ENCODE measurements at regions not wholly inside any gene's neighbourhood (a gene's known extent, or its start where the extent isn't known, plus 50 kb on each side); places are given as distances from the start of the nearest gene placed in this dataset.

DNA sequence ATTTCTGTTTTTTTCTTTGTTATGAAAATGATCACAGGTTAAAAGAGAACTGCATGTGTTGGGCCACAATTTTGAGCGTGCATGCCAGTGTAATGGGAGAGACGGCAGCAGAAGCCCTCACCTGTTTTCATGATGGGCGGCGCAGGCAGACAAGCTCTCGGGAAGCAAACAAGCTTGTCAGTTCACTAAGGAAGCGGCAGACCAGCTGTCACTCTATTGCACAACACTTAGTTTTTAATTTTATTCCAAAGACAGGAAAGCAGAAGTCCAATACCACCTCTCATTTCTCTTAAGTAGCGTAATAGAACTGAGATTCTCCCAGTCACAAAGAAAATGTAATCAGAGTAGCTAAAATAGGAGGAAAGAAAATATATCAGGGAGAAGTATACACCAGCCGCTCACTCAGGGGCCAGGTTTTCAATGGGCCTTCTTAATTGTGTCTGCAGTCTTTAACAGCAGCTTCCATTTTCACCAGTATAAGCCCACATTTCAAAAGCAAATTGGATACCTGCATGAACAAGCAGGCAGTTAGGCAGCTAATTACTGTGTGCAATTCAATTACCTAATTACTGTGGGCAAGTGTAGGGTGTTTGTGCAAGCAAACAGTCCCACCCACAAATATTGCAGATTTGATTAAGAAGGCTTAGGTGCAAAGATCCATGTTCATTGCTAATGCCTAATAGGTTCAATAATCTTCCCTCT, 711.4 kb downstream of the DIAPH3 start:
- no peaks in the 10 kb centered on the region for H3K27me3 ChIP-seq (ENCODE audit: control insufficient read depth in 2 of 2, insufficient read depth in 2 of 2, low read length in 2 of 2)
- H3K36me3 ChIP-seq (ENCODE audit: control insufficient read depth in 2 of 3, insufficient read depth in 3 of 3, low read length in 3 of 3) = no peaks in the 10 kb centered on the region
- Mint-ChIP-seq H3K27me3 (peaks cover 4 to 13% (median 8%) of the 10 kb centered on the region in 5 donors), H3K4me3 (no peak overlapping the region), H3K27ac (no peak overlapping the region), H3K9me3 (peaks cover 0 to 3% (median 0%) of the 10 kb centered on the region in 11 donors), H3K36me3 (no peaks in the 10 kb centered on the region), H3K4me1 (peaks cover 0 to 8% (median 0%) of the 10 kb centered on the region in 7 donors)
- ATAC-seq = peak; percentile 31
- H3K9me3 ChIP-seq (ENCODE audit: control insufficient read depth in 2 of 3, low read length in 3 of 3) = no peaks in the 10 kb centered on the region
- H3K4me1 ChIP-seq (ENCODE audit: control insufficient read depth in 2 of 2, insufficient read depth in 2 of 2, low read length in 2 of 2) = no peaks in the 10 kb centered on the region
- intact Hi-C loops (cut with micrococcal nuclease) = no loop called here
- POLR2A ChIA-PET = no interaction called here
- H3K4me3 ChIP-seq (ENCODE audit: low read length) = no peak overlapping the region
- H3K27ac ChIP-seq (ENCODE audit: low read depth, low read length) = no peak overlapping the region
- CTCF ChIA-PET = no interaction called here
- DNase-seq = no peak

DNA sequence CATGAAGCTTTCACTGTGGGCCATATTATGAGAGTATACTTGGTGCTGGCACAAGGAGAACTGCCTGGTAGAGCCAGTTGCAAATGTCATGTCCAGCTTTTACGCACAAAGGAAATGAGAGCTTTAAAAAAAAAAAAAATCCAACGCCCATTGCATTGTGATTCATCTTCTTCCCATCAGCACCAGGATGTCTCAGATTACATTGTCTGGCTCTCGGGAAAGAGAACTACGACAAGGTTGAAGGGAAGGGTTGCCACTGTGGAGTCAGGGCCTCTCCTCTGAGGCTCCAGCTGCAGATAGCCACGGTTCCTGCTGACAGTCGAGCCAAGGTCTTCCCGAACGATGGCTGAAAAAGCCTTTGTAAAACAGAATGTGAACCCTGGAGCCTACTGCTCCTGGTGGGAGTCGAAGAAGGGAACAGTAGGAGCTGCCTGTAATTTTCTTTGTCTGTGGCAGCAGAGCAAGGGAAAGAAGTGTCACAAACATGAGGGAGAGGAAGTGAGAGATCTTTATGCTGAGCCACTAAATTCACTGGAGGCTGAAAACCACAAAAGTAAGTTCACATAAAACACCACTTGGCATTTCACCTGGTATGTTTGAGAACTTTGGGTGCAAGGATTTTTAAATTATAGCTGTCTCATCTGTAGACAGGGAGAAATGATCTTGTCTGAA, 704.7 kb downstream of the DIAPH3 start:
- POLR2A ChIA-PET = no interaction called here

DNA sequence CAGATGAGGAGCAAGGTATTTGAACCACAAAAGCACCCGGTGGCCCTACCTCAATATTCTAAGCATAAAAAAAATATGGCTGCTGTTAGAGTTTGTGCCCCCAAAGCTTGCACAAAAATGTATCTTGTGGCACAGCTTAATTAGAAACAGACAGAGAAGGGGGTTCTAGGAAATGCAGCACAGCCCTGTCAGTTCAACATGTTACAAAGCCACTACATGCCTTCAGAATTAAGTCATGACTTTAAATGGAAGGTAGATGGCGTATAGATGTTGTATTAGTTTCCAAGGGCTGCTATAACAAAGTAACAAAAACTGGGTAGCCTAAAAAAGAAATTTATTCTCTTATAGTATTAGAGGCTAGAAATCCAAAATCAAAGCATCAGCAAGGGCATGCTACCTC, 703.8 kb downstream of the DIAPH3 start:
- DNase-seq (no peak), ATAC-seq (no peak)
- Mint-ChIP-seq H3K27me3 (peaks cover 0 to 19% (median 6%) of the 10 kb centered on the region in 5 donors), H3K9me3 (peaks cover 0 to 5% (median 0%) of the 10 kb centered on the region in 11 donors), H3K36me3 (no peaks in the 10 kb centered on the region), H3K27ac (no peak overlapping the region), H3K4me1 (peaks cover 0 to 7% (median 4%) of the 10 kb centered on the region in 7 donors), H3K4me3 (no peak overlapping the region)
- POLR2A ChIA-PET = no interaction called here
- intact Hi-C loops (cut with micrococcal nuclease) = no loop called here
- no peak overlapping the region for H3K27ac ChIP-seq (ENCODE audit: low read depth, low read length)
- no peaks in the 10 kb centered on the region for H3K27me3 ChIP-seq (ENCODE audit: control insufficient read depth in 2 of 2, insufficient read depth in 2 of 2, low read length in 2 of 2)
- CTCF ChIA-PET = no interaction called here
- H3K4me3 ChIP-seq (ENCODE audit: low read length) = no peak overlapping the region
- H3K4me1 ChIP-seq (ENCODE audit: control insufficient read depth in 2 of 2, insufficient read depth in 2 of 2, low read length in 2 of 2) = no peaks in the 10 kb centered on the region
- H3K36me3 ChIP-seq (ENCODE audit: control insufficient read depth in 2 of 3, insufficient read depth in 3 of 3, low read length in 3 of 3) = no peaks in the 10 kb centered on the region
- no peaks in the 10 kb centered on the region for H3K9me3 ChIP-seq (ENCODE audit: control insufficient read depth in 2 of 3, low read length in 3 of 3)

More for the DNA sequence above, 704.7 kb downstream of the DIAPH3 start:
- peaks cover 0 to 7% (median 4%) of the 10 kb centered on the region in 7 donors for H3K4me1 Mint-ChIP-seq
- Histone ChIP-seq H3K4me1 (ENCODE audit: control insufficient read depth in 2 of 2, insufficient read depth in 2 of 2, low read length in 2 of 2) (no peaks in the 10 kb centered on the region), H3K27me3 (ENCODE audit: control insufficient read depth in 2 of 2, insufficient read depth in 2 of 2, low read length in 2 of 2) (no peaks in the 10 kb centered on the region), H3K36me3 (ENCODE audit: control insufficient read depth in 2 of 3, insufficient read depth in 3 of 3, low read length in 3 of 3) (no peaks in the 10 kb centered on the region), H3K9me3 (ENCODE audit: control insufficient read depth in 2 of 3, low read length in 3 of 3) (no peaks in the 10 kb centered on the region), H3K4me3 (ENCODE audit: low read length) (no peak overlapping the region), H3K27ac (ENCODE audit: low read depth, low read length) (no peak overlapping the region)
- intact Hi-C loops (cut with micrococcal nuclease) = no loop called here
- H3K27me3 Mint-ChIP-seq = peaks cover 0 to 12% (median 0%) of the 10 kb centered on the region in 5 donors
- H3K27ac Mint-ChIP-seq = no peak overlapping the region
- H3K9me3 Mint-ChIP-seq = no peaks in the 10 kb centered on the region
- no peaks in the 10 kb centered on the region for H3K36me3 Mint-ChIP-seq
- H3K4me3 Mint-ChIP-seq = peak overlapping the region in 1 of 10 donors; percentile 29
- DNase-seq (no peak), ATAC-seq (no peak)
- CTCF ChIA-PET = interaction anchor here (0.6 kb wide), 1 partner anchor 20 kb away, joined by 4 read pairs; no protein-coding TSS in a partner anchor

DNA sequence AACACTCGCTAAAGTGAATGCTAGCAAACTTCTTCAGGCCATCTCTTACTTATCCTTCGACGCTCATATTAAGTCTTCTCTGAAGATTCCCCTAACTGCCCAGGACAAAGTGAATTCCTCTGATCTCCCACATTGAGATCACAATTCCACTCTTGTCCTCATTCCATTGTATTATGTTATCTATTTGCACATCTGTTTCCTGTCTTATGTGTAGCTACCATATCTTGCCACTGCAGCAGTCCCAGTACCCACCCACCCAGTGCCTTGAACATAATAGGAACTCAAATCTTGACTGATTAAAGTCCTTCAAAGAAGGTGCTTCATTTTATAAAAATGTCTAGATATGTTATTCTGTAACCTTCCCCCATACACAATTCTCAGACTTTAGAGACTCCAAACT, 702.3 kb downstream of the DIAPH3 start:
- Histone ChIP-seq H3K27ac (ENCODE audit: low read depth, low read length) (no peak overlapping the region), H3K36me3 (ENCODE audit: control insufficient read depth in 2 of 3, insufficient read depth in 3 of 3, low read length in 3 of 3) (no peaks in the 10 kb centered on the region), H3K4me1 (ENCODE audit: control insufficient read depth in 2 of 2, insufficient read depth in 2 of 2, low read length in 2 of 2) (no peaks in the 10 kb centered on the region), H3K27me3 (ENCODE audit: control insufficient read depth in 2 of 2, insufficient read depth in 2 of 2, low read length in 2 of 2) (no peaks in the 10 kb centered on the region), H3K9me3 (ENCODE audit: control insufficient read depth in 2 of 3, low read length in 3 of 3) (no peaks in the 10 kb centered on the region), H3K4me3 (ENCODE audit: low read length) (no peak overlapping the region)
- Mint-ChIP-seq H3K4me1 (peaks cover 0 to 7% (median 4%) of the 10 kb centered on the region in 7 donors), H3K27me3 (peaks cover 0 to 23% (median 6%) of the 10 kb centered on the region in 5 donors), H3K4me3 (no peak overlapping the region), H3K27ac (no peak overlapping the region), H3K9me3 (peaks cover 0 to 5% (median 0%) of the 10 kb centered on the region in 11 donors), H3K36me3 (no peaks in the 10 kb centered on the region)
- DNase-seq = no peak
- ChIA-PET CTCF (no interaction called here), POLR2A (no interaction called here)
- ATAC-seq = no peak
- intact Hi-C loops (cut with micrococcal nuclease) = no loop called here

GRCh38 chr13:59463023-59463422, 700.7 kb downstream of the DIAPH3 start:
- Histone ChIP-seq H3K27me3 (ENCODE audit: control insufficient read depth in 2 of 2, insufficient read depth in 2 of 2, low read length in 2 of 2) (no peaks in the 10 kb centered on the region), H3K27ac (ENCODE audit: low read depth, low read length) (no peak overlapping the region), H3K4me3 (ENCODE audit: low read length) (no peak overlapping the region), H3K36me3 (ENCODE audit: control insufficient read depth in 2 of 3, insufficient read depth in 3 of 3, low read length in 3 of 3) (no peaks in the 10 kb centered on the region), H3K9me3 (ENCODE audit: control insufficient read depth in 2 of 3, low read length in 3 of 3) (no peaks in the 10 kb centered on the region), H3K4me1 (ENCODE audit: control insufficient read depth in 2 of 2, insufficient read depth in 2 of 2, low read length in 2 of 2) (no peaks in the 10 kb centered on the region)
- Mint-ChIP-seq H3K27ac (no peak overlapping the region), H3K36me3 (no peaks in the 10 kb centered on the region), H3K4me3 (no peak overlapping the region), H3K4me1 (peaks cover 0 to 7% (median 4%) of the 10 kb centered on the region in 7 donors), H3K9me3 (peaks cover 0 to 5% (median 0%) of the 10 kb centered on the region in 11 donors), H3K27me3 (peaks cover 0 to 23% (median 6%) of the 10 kb centered on the region in 5 donors)
- no peak for DNase-seq
- POLR2A ChIA-PET = no interaction called here
- CTCF ChIA-PET = no interaction called here
- intact Hi-C loops (cut with micrococcal nuclease) = no loop called here
- no peak for ATAC-seq

GRCh38 chr13:59464926-59465325, 698.8 kb downstream of the DIAPH3 start:
- intact Hi-C loops (cut with micrococcal nuclease) = no loop called here
- ChIA-PET CTCF (no interaction called here), POLR2A (no interaction called here)
- peaks cover 4 to 23% (median 12%) of the 10 kb centered on the region in 5 donors for H3K27me3 Mint-ChIP-seq
- ATAC-seq (no peak), DNase-seq (no peak)
- peaks cover 0 to 15% (median 8%) of the 10 kb centered on the region in 11 donors for H3K9me3 Mint-ChIP-seq
- Histone ChIP-seq H3K27me3 (ENCODE audit: control insufficient read depth in 2 of 2, insufficient read depth in 2 of 2, low read length in 2 of 2) (no peaks in the 10 kb centered on the region), H3K36me3 (ENCODE audit: control insufficient read depth in 2 of 3, insufficient read depth in 3 of 3, low read length in 3 of 3) (no peaks in the 10 kb centered on the region), H3K4me1 (ENCODE audit: control insufficient read depth in 2 of 2, insufficient read depth in 2 of 2, low read length in 2 of 2) (no peaks in the 10 kb centered on the region), H3K9me3 (ENCODE audit: control insufficient read depth in 2 of 3, low read length in 3 of 3) (no peaks in the 10 kb centered on the region), H3K4me3 (ENCODE audit: low read length) (no peak overlapping the region), H3K27ac (ENCODE audit: low read depth, low read length) (no peak overlapping the region)
- no peak overlapping the region for H3K27ac Mint-ChIP-seq
- peaks cover 0 to 2% (median 0%) of the 10 kb centered on the region in 7 donors for H3K4me1 Mint-ChIP-seq
- H3K4me3 Mint-ChIP-seq = no peak overlapping the region
- H3K36me3 Mint-ChIP-seq = peaks cover 0 to 4% (median 0%) of the 10 kb centered on the region in 5 donors
